ENCODE measurements at regions not wholly inside any gene's neighbourhood (a gene's known extent, or its start where the extent isn't known, plus 50 kb on each side); places are given as distances from the start of the nearest gene placed in this dataset.

- TF ChIP-seq CTCF (IDR thresholded peaks at IDR 0.05) = no peak
- ATAC-seq (ENCODE audit: low FRiP score) (no peak), DNase-seq (ENCODE audit: low spot score) (no peak)
These were observed 57.9 kb upstream of the MANEA start for GRCh38 chr6:95519228-95520037.

DNA sequence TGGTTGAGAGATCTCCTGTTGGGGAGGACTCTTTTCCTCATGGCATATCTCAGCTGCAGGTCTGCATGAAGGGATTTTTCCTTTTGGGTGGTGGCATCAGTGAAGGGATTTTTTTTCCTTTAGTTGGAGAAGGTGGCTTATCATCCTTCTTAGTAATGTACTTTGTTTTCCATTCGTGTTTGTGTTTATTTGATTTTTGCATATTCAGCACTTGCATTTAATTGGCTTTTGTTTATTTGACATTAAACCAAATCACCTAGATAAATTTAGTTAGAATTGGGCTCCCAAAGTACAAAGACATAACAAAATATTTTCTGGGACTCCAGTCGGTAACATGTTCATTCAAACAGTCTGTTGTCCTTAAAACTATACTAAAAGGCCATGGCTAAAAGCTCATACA lies 56.2 kb upstream of the MANEA start:
- DNase-seq (ENCODE audit: low spot score) (no peak), ATAC-seq (ENCODE audit: low FRiP score) (no peak)
- TF ChIP-seq CTCF (IDR thresholded peaks at IDR 0.05) = no peak

Measured in omental fat pad (tissue), 3 donors.